ACC112 (cell line): ENCODE measurements at regions not wholly inside any gene's neighbourhood (a gene's known extent, or its start where the extent isn't known, plus 50 kb on each side); places are given as distances from the start of the nearest gene placed in this dataset.
A peak's percentile ranks its signal among the peaks of the same experiment; 100 is the strongest.
"Not testable (repeated sequence)": the region's sequence is repeated elsewhere in the genome, so short reads cannot be mapped to it uniquely, and the experiment has no call there.

ENCODE experiments used
- H2AFZ ChIP-seq: fragments of 200-600 bp; sonication (generic); one replicate; pipeline ENCODE4 v1.6.0; 2017; ENCODE audit warnings: antibody characterized with exemption, low read length; ENCODE audit not compliant: unreplicated experiment
- H3K27ac ChIP-seq: fragments of 200-600 bp; sonication (generic); 2 replicates; pipeline ENCODE4 v1.5.1; 2014; ENCODE audit warnings: low read depth, mild to moderate bottlenecking, antibody characterized with exemption, low read length, moderate library complexity
- H3K27me3 ChIP-seq: fragments of 200-600 bp; sonication (generic); 2 replicates; pipeline ENCODE4 v1.6.1; 2014; ENCODE audit warnings: mild to moderate bottlenecking, antibody characterized with exemption, low read length, moderate library complexity, mixed read lengths; ENCODE audit not compliant: insufficient read depth
- H3K36me3 ChIP-seq: fragments of 200-600 bp; sonication (generic); 2 replicates; pipeline ENCODE4 v1.6.1; 2016; ENCODE audit warnings: mild to moderate bottlenecking, antibody characterized with exemption, low read length, moderate library complexity, mixed read lengths; ENCODE audit not compliant: insufficient read depth
- H3K4me1 ChIP-seq: fragments of 200-600 bp; sonication (generic); one replicate; pipeline ENCODE4 v1.6.1; 2016; ENCODE audit warnings: low read length, mixed read lengths; ENCODE audit not compliant: insufficient read depth, unreplicated experiment, control insufficient read depth
- H3K4me3 ChIP-seq: fragments of 200-600 bp; sonication (generic); 2 replicates; pipeline ENCODE4 v1.5.1; 2014; ENCODE audit warnings: mild to moderate bottlenecking, low read depth, low read length
- H3K79me2 ChIP-seq: fragments of 200-600 bp; sonication (generic); one replicate; pipeline ENCODE4 v1.6.0; 2016; ENCODE audit warnings: low read length; ENCODE audit not compliant: control insufficient read depth, unreplicated experiment, insufficient read depth

- Histone ChIP-seq H3K79me2 (no peaks in the 10 kb centered on the region), H3K4me1 (peaks cover 3% of the 10 kb centered on the region), H2AFZ (no peak overlapping the region), H3K27me3 (no peaks in the 10 kb centered on the region), H3K27ac (no peak overlapping the region), H3K4me3 (no peak overlapping the region), H3K36me3 (no peaks in the 10 kb centered on the region)
Observed at GRCh38 chr6:141878686-141879085, 254.0 kb upstream of the GJE1 start.

- no peaks in the 10 kb centered on the region for H3K79me2 ChIP-seq
- no peaks in the 10 kb centered on the region for H3K27me3 ChIP-seq
- H3K36me3 ChIP-seq = no peaks in the 10 kb centered on the region
- peaks cover 3% of the 10 kb centered on the region for H3K4me1 ChIP-seq
- H3K4me3 ChIP-seq = no peak overlapping the region
- H2AFZ ChIP-seq = no peak overlapping the region
- no peak overlapping the region for H3K27ac ChIP-seq
Observed at GRCh38 chr6:141877275-141877983, 255.3 kb upstream of the GJE1 start.

DNA sequence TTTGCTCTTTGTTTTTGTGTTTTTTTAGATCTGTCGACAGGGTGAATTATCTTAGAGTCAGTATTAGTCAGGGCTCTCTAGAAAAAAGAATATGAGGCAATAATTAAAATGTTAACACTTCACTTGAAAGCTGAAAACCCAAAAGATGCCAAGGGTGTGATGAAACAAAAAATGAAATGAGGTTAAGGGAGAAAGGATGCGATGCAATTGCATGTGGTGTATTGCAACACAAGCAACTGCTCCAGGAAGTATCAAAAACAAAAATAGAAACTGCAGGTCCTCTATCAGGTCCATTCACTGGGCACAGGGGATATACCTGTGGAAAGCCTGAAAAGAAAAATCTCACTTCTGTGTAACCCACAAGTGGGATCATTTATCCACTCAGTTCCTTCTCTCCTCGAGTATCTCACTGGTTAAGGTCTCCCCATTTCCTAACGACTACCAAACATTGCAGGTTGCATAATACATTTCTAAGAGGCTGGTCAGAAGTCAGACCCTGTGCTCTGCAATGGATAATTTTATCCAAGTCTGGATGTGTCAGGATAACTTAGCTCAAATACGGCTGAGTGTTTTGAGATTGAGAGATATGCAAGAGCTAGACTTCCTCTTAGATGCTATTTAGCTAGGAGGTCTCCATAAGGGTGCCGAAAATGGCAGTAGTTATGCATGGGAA, 257.7 kb upstream of the GJE1 start:
- Histone ChIP-seq H3K36me3 (no peaks in the 10 kb centered on the region), H3K4me1 (peaks cover 3% of the 10 kb centered on the region), H3K27ac (no peak overlapping the region), H2AFZ (no peak overlapping the region), H3K79me2 (no peaks in the 10 kb centered on the region), H3K27me3 (no peaks in the 10 kb centered on the region), H3K4me3 (0 out of 2 replicates have a peak overlapping the region, but pooled peaks have one; percentile 3)

GRCh38 chr6:141869509-141869908, 263.2 kb upstream of the GJE1 start:
- H3K4me1 ChIP-seq, H3K27ac ChIP-seq, H3K27me3 ChIP-seq, H3K79me2 ChIP-seq, H3K4me3 ChIP-seq, H2AFZ ChIP-seq, H3K36me3 ChIP-seq: not testable (repeated sequence)

DNA sequence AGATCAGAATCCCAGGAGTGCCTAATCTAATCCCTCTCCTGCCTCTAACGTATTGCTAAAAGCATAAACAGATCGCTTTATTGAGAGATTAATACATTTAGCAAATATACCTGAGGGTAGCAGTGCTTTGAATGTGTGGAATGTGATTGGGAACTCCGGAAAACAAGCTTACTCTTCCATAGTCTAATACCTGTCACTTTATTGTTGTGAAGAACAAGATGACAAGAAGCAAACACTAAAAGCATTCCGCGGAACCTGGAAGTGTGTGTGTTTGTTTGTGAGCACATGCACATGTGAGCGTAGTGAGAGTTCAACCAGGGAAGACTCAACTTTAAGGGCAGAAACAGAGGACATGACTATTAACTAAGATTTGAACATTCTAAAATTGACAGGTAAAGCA, 265.0 kb upstream of the GJE1 start:
- Histone ChIP-seq H3K4me3 (no peak overlapping the region), H3K4me1 (no peaks in the 10 kb centered on the region), H3K27me3 (no peaks in the 10 kb centered on the region), H3K79me2 (no peaks in the 10 kb centered on the region), H3K27ac (no peak overlapping the region), H2AFZ (no peak overlapping the region), H3K36me3 (no peaks in the 10 kb centered on the region)

DNA sequence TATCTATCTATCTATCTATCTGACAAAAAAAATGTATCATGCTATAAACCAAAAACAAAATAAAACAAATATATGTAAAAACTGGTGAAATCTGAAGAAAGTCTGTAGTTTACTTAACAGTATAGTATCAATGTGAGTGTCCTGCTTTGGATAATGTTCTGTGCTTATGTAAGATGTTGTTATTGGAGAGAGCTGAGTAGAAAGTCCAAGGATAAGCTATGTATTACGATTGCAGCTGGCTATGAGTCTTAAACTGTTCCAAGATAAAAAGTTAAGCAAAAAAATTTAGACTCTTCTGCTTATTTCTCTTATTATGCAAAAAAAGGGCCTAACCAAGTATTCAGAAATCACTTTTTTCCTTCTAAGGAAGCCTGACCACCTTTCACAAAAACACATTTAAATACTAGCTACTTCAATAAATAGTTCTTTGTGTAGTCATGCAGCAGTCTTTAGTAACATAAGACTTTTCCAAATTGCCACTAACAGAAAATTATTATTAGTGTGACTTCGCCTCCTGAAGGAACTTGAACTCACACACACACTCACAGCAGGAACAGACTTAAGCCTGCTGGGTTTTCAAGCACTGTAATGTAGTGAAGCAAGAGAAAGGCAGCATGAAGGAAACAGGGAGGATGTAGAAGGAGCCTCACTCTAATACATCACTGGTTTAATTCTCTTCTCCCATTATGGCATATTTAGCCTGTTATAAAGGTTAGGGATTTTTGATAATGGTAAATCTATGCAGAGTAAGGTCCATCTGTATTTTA, 265.8 kb upstream of the GJE1 start:
- Histone ChIP-seq H3K36me3 (no peaks in the 10 kb centered on the region), H2AFZ (no peak overlapping the region), H3K4me1 (no peaks in the 10 kb centered on the region), H3K27ac (no peak overlapping the region), H3K79me2 (no peaks in the 10 kb centered on the region), H3K27me3 (no peaks in the 10 kb centered on the region), H3K4me3 (no peak overlapping the region)

DNA sequence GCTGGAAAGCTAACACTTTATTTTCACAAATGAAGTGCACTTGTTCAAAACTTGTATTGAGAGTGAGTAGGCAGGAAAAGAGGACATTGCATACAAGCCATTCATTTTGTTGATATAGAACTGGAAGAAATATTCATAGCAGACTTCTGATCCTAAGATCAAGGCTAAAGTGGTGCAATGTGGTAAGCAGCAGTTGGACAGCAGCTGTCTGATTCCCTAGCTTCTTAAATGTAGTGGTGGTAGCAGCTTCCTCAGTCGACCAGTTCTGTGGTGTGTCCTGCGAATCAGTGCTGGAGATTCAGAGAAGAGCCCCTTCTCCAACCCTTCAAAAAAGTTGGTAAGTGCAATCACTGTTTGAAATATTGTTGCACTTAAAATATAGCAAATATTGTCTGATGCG, 281.7 kb upstream of the GJE1 start:
- Histone ChIP-seq H3K27me3 (0 out of 2 replicates have a peak, but pooled peaks cover 7% of the 10 kb centered on the region), H3K36me3 (no peaks in the 10 kb centered on the region), H3K79me2 (no peaks in the 10 kb centered on the region), H3K4me3 (no peak overlapping the region), H3K4me1 (no peaks in the 10 kb centered on the region), H2AFZ (no peak overlapping the region), H3K27ac (no peak overlapping the region)

- no peaks in the 10 kb centered on the region for H3K36me3 ChIP-seq
- H2AFZ ChIP-seq = no peak overlapping the region
- H3K27me3 ChIP-seq = 0 out of 2 replicates have a peak, but pooled peaks cover 4% of the 10 kb centered on the region
- no peak overlapping the region for H3K27ac ChIP-seq
- H3K4me3 ChIP-seq = no peak overlapping the region
- no peaks in the 10 kb centered on the region for H3K4me1 ChIP-seq
- no peaks in the 10 kb centered on the region for H3K79me2 ChIP-seq
Observed at GRCh38 chr6:141848029-141848890, 284.5 kb upstream of the GJE1 start.

GRCh38 chr6:141846639-141847038, 286.1 kb upstream of the GJE1 start:
- no peak overlapping the region for H3K4me3 ChIP-seq
- no peaks in the 10 kb centered on the region for H3K79me2 ChIP-seq
- H3K4me1 ChIP-seq = no peaks in the 10 kb centered on the region
- no peaks in the 10 kb centered on the region for H3K27me3 ChIP-seq
- H3K36me3 ChIP-seq = no peaks in the 10 kb centered on the region
- no peak overlapping the region for H3K27ac ChIP-seq
- H2AFZ ChIP-seq = no peak overlapping the region

DNA sequence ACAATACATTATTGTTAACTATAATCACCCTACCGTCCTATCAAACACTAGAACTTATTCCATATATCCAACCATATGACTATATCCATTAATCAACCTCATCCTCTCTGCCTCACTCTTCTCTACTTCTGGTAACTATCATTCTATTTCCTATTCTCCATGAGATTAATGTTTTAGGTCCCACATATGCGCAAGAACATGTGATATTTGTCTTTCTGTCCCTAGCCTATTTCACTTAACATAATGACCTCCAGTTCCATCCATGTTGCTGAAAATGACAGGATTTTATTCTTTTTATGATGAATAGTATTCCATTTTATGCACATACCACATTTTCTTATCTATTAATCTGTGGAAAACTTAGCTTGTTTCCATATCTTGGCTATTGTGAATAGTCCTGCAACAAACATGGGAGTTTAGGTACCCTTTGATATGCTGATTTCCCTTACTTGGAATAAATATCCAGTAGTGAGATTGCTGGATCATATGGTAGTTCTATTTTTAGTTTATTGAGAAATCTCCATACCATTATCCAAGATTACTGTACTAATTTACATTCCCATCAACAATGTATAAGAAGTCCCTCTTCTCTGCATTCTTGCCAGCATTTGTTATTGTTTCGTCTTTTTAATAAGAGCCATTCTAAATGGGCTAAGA, 289.4 kb upstream of the GJE1 start:
- no peaks in the 10 kb centered on the region for H3K4me1 ChIP-seq
- H3K27ac ChIP-seq = no peak overlapping the region
- H3K36me3 ChIP-seq = no peaks in the 10 kb centered on the region
- H3K79me2 ChIP-seq = no peaks in the 10 kb centered on the region
- no peak overlapping the region for H2AFZ ChIP-seq
- no peak overlapping the region for H3K4me3 ChIP-seq
- H3K27me3 ChIP-seq = no peaks in the 10 kb centered on the region
